ENCODE measurements at regions not wholly inside any gene's neighbourhood (a gene's known extent, or its start where the extent isn't known, plus 50 kb on each side); places are given as distances from the start of the nearest gene placed in this dataset.

GRCh38 chr7:8809320-8809719 is 375.9 kb downstream of the NXPH1 start:
- no peak for TF ChIP-seq CTCF (IDR thresholded peaks at IDR 0.05; ENCODE audit: unreplicated experiment)
- DNase-seq (ENCODE audit: low spot score, unreplicated experiment), result no peak
- Mint-ChIP-seq H3K4me3 (ENCODE audit: low read depth) (no peak overlapping the region), H3K27me3 (no peaks in the 10 kb centered on the region), H3K4me1 (ENCODE audit: low read depth) (no peaks in the 10 kb centered on the region), H3K36me3 (ENCODE audit: insufficient read depth) (no peaks in the 10 kb centered on the region), H3K27ac (no peak overlapping the region), H3K9me3 (ENCODE audit: low read depth) (no peaks in the 10 kb centered on the region)

- H3K27ac Mint-ChIP-seq, result no peak overlapping the region
These were observed 384.1 kb downstream of the NXPH1 start for GRCh38 chr7:8817448-8818036.

GRCh38 chr7:8818406-8818805 is 385.0 kb downstream of the NXPH1 start:
- Mint-ChIP-seq H3K27ac (no peak overlapping the region), H3K4me1 (ENCODE audit: low read depth) (peaks cover 2% of the 10 kb centered on the region), H3K27me3 (no peaks in the 10 kb centered on the region), H3K9me3 (ENCODE audit: low read depth) (peaks cover 7% of the 10 kb centered on the region), H3K4me3 (ENCODE audit: low read depth) (no peak overlapping the region), H3K36me3 (ENCODE audit: insufficient read depth) (no peaks in the 10 kb centered on the region)
- DNase-seq (ENCODE audit: low spot score, unreplicated experiment), result no peak
- TF ChIP-seq CTCF (IDR thresholded peaks at IDR 0.05; ENCODE audit: unreplicated experiment), result no peak

More at GRCh38 chr7:8817448-8818036, 384.1 kb downstream of the NXPH1 start:
- Mint-ChIP-seq H3K36me3 (ENCODE audit: insufficient read depth) (no peaks in the 10 kb centered on the region), H3K9me3 (ENCODE audit: low read depth) (peaks cover under 1% of the 10 kb centered on the region), H3K4me3 (ENCODE audit: low read depth) (no peak overlapping the region), H3K27me3 (no peaks in the 10 kb centered on the region), H3K4me1 (ENCODE audit: low read depth) (peaks cover under 1% of the 10 kb centered on the region)
- no peak for DNase-seq (ENCODE audit: low spot score, unreplicated experiment)
- TF ChIP-seq CTCF (IDR thresholded peaks at IDR 0.05; ENCODE audit: unreplicated experiment), result no peak

GRCh38 chr7:8822595-8822994 is 389.2 kb downstream of the NXPH1 start:
- Mint-ChIP-seq H3K9me3 (ENCODE audit: low read depth) (peaks cover 7% of the 10 kb centered on the region), H3K36me3 (ENCODE audit: insufficient read depth) (no peaks in the 10 kb centered on the region), H3K27me3 (no peaks in the 10 kb centered on the region), H3K4me1 (ENCODE audit: low read depth) (peaks cover 2% of the 10 kb centered on the region), H3K4me3 (ENCODE audit: low read depth) (no peak overlapping the region), H3K27ac (no peak overlapping the region)
- no peak for DNase-seq (ENCODE audit: low spot score, unreplicated experiment)
- no peak for TF ChIP-seq CTCF (IDR thresholded peaks at IDR 0.05; ENCODE audit: unreplicated experiment)

GRCh38 chr7:8823486-8823885 is 390.1 kb downstream of the NXPH1 start:
- peaks cover 2% of the 10 kb centered on the region for H3K4me1 Mint-ChIP-seq (ENCODE audit: low read depth)
- no peaks in the 10 kb centered on the region for H3K36me3 Mint-ChIP-seq (ENCODE audit: insufficient read depth)
- H3K4me3 Mint-ChIP-seq (ENCODE audit: low read depth), result no peak overlapping the region
- no peaks in the 10 kb centered on the region for H3K27me3 Mint-ChIP-seq
- peaks cover 7% of the 10 kb centered on the region for H3K9me3 Mint-ChIP-seq (ENCODE audit: low read depth)
- no peak for TF ChIP-seq CTCF (IDR thresholded peaks at IDR 0.05; ENCODE audit: unreplicated experiment)
- no peak overlapping the region for H3K27ac Mint-ChIP-seq
- DNase-seq (ENCODE audit: low spot score, unreplicated experiment), result no peak
